ENCODE measurements at regions not wholly inside any gene's neighbourhood (a gene's known extent, or its start where the extent isn't known, plus 50 kb on each side); places are given as distances from the start of the nearest gene placed in this dataset.

GRCh38 chr5:17000291-17000939 is 64.3 kb upstream of the MYO10 start:
- intact Hi-C loops (cut with DNase I) = no loop called here
- TF ChIP-seq EP300 (IDR thresholded peaks at IDR 0.05) = no peak
- Histone ChIP-seq H3K27me3 (no peaks in the 10 kb centered on the region), H3K9me3 (no peaks in the 10 kb centered on the region), H3K4me3 (no peak overlapping the region), H3K27ac (no peak overlapping the region), H3K36me3 (no peaks in the 10 kb centered on the region), H3K4me1 (no peaks in the 10 kb centered on the region)
- 67 to 79% methylated on average over 5 of the region's 5 CpGs for WGBS, 2 donors
- no peak for DNase-seq

- DNase-seq = no peak
- WGBS, 2 donors = 83 to 88% methylated on average over 3 of the region's 3 CpGs
- Histone ChIP-seq H3K4me1 (no peaks in the 10 kb centered on the region), H3K9me3 (no peaks in the 10 kb centered on the region), H3K36me3 (no peaks in the 10 kb centered on the region), H3K27me3 (no peaks in the 10 kb centered on the region), H3K4me3 (no peak overlapping the region), H3K27ac (no peak overlapping the region)
- TF ChIP-seq POLR2AphosphoS5 (IDR thresholded peaks at IDR 0.05) = no peak
- no peak for TF ChIP-seq EP300 (IDR thresholded peaks at IDR 0.05)
- TF ChIP-seq CTCF (IDR thresholded peaks at IDR 0.05) = no peak
- no peak for TF ChIP-seq POLR2A (IDR thresholded peaks at IDR 0.05)
- intact Hi-C loops (cut with DNase I) = no loop called here
Observed at GRCh38 chr5:17001428-17001827, 65.3 kb upstream of the MYO10 start.

GRCh38 chr5:17004441-17005106 is 68.5 kb upstream of the MYO10 start:
- Histone ChIP-seq H3K27ac (no peak overlapping the region), H3K36me3 (no peaks in the 10 kb centered on the region), H3K27me3 (no peaks in the 10 kb centered on the region), H3K9me3 (no peaks in the 10 kb centered on the region), H3K4me1 (no peaks in the 10 kb centered on the region), H3K4me3 (no peak overlapping the region)
- 92% methylated on average over 13 of the region's 13 CpGs for WGBS, 2 donors
- intact Hi-C loops (cut with DNase I) = no loop called here
- TF ChIP-seq EP300 (IDR thresholded peaks at IDR 0.05) (no peak), POLR2A (IDR thresholded peaks at IDR 0.05) (no peak), CTCF (IDR thresholded peaks at IDR 0.05) (no peak), POLR2AphosphoS5 (IDR thresholded peaks at IDR 0.05) (no peak)
- no peak for DNase-seq

GRCh38 chr5:17005107-17005828 is 69.2 kb upstream of the MYO10 start:
- no peaks in the 10 kb centered on the region for H3K36me3 ChIP-seq
- H3K4me1 ChIP-seq = no peaks in the 10 kb centered on the region
- H3K4me3 ChIP-seq = no peak overlapping the region
- no peaks in the 10 kb centered on the region for H3K9me3 ChIP-seq
- intact Hi-C loops (cut with DNase I) = no loop called here
- WGBS, 2 donors = 80 to 83% methylated on average over 10 of the region's 10 CpGs
- no peak for DNase-seq
- no peak overlapping the region for H3K27ac ChIP-seq
- no peaks in the 10 kb centered on the region for H3K27me3 ChIP-seq
- no peak for TF ChIP-seq CTCF (IDR thresholded peaks at IDR 0.05)
- no peak for TF ChIP-seq POLR2AphosphoS5 (IDR thresholded peaks at IDR 0.05)
- no peak for TF ChIP-seq POLR2A (IDR thresholded peaks at IDR 0.05)
- TF ChIP-seq EP300 (IDR thresholded peaks at IDR 0.05) = no peak

GRCh38 chr5:17012289-17012688 is 76.2 kb upstream of the MYO10 start:
- Histone ChIP-seq H3K27me3 (no peaks in the 10 kb centered on the region), H3K4me1 (no peaks in the 10 kb centered on the region), H3K27ac (no peak overlapping the region), H3K4me3 (no peak overlapping the region), H3K36me3 (no peaks in the 10 kb centered on the region), H3K9me3 (no peaks in the 10 kb centered on the region)
- TF ChIP-seq POLR2AphosphoS5 (IDR thresholded peaks at IDR 0.05) = no peak
- TF ChIP-seq CTCF (IDR thresholded peaks at IDR 0.05) = no peak
- TF ChIP-seq POLR2A (IDR thresholded peaks at IDR 0.05) = no peak
- no peak for TF ChIP-seq EP300 (IDR thresholded peaks at IDR 0.05)
- 77 to 83% methylated on average over 3 of the region's 3 CpGs for WGBS, 2 donors
- intact Hi-C loops (cut with DNase I) = no loop called here
- no peak for DNase-seq
